ENCODE measurements at regions not wholly inside any gene's neighbourhood (a gene's known extent, or its start where the extent isn't known, plus 50 kb on each side); places are given as distances from the start of the nearest gene placed in this dataset.

DNA sequence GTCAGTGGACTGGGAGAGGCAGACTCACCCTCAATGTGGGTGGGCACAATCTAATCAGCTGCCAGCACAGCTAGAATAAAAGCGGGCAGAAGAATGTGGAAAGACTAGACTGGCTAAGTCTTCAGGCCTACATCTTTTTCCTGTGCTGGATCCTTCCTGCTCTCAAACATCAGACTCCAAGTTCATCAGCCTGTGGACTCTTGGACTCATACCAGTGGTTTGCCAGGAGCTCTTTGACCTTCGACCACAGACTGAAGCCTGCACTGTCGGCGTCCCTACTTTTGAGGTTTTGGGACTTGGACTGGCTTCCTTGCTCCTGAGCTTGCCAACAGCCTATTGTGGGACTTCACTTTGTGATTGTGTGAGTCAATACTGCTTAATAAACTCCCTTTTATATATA, 68.0 kb downstream of the CNTN3 start:
- TF ChIP-seq REST (IDR thresholded peaks at IDR 0.05; ENCODE audit: insufficient read depth in 1 of 2, low read depth in 2 of 2, low read length in 2 of 2) (no peak), POLR2AphosphoS5 (IDR thresholded peaks at IDR 0.05; ENCODE audit: low read depth, low read length) (no peak), SIN3A (IDR thresholded peaks at IDR 0.05; ENCODE audit: borderline replicate concordance, insufficient read depth, low read length) (no peak), TAF1 (IDR thresholded peaks at IDR 0.05; ENCODE audit: borderline replicate concordance, insufficient read depth, low read length) (no peak), FOXP2 (optimal IDR thresholded peaks at IDR 0.05; ENCODE audit: borderline replicate concordance, extremely low read depth, extremely low read length, insufficient read depth) (no peak)

All from PFSK-1 (cell line).